HG03175 (cell line): ENCODE measurements at regions not wholly inside any gene's neighbourhood (a gene's known extent, or its start where the extent isn't known, plus 50 kb on each side); places are given as distances from the start of the nearest gene placed in this dataset.
"Not testable (repeated sequence)": the region's sequence is repeated elsewhere in the genome, so short reads cannot be mapped to it uniquely, and the experiment has no call there.

Experiments
- ATAC-seq: cut with Tn5 transposase; IDR thresholded peaks from one replicate; pipeline ENCODE4 v1.9.1; 2021; ENCODE audit warnings: mild to moderate bottlenecking, moderate library complexity; ENCODE audit not compliant: unreplicated experiment

- ATAC-seq, result no peak
These were observed 113.1 kb downstream of the CDCA7 start for GRCh38 chr2:173467751-173468150.

GRCh38 chr2:173468266-173468793 lies 113.7 kb downstream of the CDCA7 start:
- ATAC-seq, result no peak

DNA sequence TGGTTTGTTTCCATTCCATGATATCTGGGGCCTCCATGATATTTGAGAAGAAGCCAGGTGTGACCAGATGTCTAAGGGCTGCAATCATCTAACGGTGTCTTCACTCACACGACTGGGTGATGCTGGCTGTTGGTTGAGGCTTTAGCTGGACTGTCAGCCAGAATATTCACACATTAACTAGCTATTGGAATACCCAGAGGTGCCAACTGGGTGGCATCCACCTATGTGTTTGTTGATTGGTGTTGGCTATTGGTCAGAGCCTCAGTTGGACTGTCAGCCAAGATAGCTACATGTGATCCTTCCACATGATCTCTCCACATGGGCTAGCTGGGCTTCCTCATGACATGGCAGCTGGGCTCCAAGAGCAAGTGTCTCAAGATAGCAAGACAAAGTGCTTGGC lies 117.4 kb downstream of the CDCA7 start:
- no peak for ATAC-seq

GRCh38 chr2:173483137-173483536 lies 128.5 kb downstream of the CDCA7 start:
- ATAC-seq, result no peak

DNA sequence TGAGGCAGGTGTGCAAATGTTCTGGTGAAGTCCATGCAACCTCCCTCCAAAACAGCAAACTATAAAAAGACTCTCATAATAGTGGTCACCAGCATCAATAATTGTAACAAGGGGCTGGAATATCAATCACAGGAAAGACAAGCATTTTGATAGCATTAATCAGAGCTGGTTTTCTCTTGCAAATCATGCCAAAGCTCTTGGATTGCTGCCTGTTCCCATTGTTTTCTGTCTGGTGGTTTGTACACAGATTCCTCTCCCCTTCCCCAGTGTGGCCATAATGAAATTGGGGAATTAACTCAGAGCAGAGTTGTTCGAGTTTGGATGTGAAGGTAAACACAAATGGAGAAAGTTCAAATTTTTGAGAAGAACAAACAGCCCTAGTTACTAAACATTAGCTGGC lies 134.2 kb downstream of the CDCA7 start:
- no peak for ATAC-seq

GRCh38 chr2:173491418-173491817 lies 136.7 kb downstream of the CDCA7 start:
- ATAC-seq, result no peak

DNA sequence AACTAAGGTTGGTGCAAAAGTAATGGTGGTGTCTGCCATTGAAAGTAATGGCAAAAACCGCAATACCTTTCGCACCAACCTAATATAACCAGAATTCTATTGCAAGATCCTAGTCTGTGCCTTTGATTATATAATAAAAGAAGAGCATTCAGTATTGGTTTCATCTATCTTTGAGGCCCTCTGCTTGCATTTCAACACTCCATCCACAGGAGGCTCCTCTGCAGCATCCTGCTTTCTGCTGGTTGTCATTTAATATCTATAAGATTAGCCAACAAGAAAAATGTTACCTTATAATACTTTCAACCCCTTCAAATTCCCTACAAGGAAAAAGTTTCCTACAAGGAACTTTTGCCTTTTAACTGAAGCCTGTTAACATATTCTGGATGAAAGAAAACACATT lies 139.2 kb downstream of the CDCA7 start:
- ATAC-seq, result no peak

DNA sequence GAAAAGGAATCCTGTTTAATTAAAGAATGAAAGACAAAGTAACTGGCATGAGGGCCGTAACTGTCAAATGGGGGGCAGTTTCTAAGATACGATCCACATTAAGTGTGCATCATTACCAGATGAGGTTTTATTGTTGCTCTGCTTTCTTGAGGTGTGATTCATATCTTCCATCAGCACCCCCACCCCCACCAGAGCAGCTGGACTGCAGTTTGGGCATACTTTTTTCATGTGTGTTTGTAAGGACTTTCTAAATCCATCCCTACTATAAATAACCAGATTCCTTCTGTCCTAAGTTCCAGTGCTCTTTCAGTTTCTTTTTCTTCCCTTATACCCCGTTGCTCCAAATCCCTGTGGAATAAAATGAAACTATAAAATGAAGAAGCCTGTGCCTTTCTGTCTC lies 142.1 kb downstream of the CDCA7 start:
- ATAC-seq, result no peak

DNA sequence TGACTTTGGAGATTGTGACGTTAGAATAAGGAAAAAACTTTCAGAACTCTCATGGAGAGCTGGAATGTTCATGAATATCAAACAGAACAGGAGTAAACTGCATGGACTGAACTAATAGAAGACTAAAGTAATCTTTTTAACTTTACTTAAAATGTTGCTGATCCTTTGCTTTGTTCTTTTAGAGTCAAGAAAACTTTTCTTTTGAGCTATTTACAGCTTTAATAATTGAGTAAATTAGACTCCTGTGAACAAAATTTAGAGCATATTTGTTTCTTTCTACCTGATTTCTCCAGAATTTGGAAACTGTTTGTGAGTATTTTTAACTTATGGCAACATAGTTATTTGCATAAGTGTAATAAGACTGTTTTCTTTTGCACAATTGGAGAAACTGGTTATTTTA lies 146.3 kb downstream of the CDCA7 start:
- no peak for ATAC-seq

GRCh38 chr2:173502296-173502695 lies 147.6 kb downstream of the CDCA7 start:
- ATAC-seq, result no peak

GRCh38 chr2:173511357-173511756 lies 156.7 kb downstream of the CDCA7 start:
- no peak for ATAC-seq

GRCh38 chr2:173511942-173512341 lies 157.3 kb downstream of the CDCA7 start:
- no peak for ATAC-seq

DNA sequence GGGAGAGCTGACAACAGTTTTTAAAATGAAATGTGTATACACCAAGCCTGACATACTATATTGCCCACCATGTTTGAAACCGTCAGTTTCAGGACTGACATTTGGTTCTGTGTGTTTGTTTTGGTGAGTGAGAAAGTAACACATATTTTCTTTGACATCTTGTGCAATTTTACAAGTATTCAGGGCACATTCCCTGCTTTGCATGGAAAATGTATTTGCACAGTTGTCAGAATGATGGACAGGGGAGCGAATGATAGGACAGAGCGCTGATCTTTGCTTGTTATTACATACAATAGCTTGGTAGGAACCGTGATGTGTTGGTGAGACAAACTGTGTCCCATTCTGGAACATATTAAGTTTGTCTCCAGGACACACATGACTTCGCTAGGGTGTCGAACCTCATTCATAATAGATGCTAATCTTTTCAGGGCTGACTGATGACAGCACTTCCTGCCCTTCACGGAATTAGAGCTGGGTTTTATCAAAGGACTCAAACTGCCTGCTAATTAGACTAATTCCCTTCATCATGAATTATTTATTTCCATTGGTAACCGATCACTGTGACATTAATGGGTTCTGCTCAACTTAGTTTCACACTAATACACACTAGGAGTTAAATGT lies 158.5 kb downstream of the CDCA7 start:
- no peak for ATAC-seq

- ATAC-seq, result no peak
These were observed 166.2 kb downstream of the CDCA7 start for GRCh38 chr2:173520918-173521317.

GRCh38 chr2:173521450-173522192 lies 166.9 kb downstream of the CDCA7 start:
- no peak for ATAC-seq

GRCh38 chr2:173523497-173523896 lies 168.8 kb downstream of the CDCA7 start:
- no peak for ATAC-seq

DNA sequence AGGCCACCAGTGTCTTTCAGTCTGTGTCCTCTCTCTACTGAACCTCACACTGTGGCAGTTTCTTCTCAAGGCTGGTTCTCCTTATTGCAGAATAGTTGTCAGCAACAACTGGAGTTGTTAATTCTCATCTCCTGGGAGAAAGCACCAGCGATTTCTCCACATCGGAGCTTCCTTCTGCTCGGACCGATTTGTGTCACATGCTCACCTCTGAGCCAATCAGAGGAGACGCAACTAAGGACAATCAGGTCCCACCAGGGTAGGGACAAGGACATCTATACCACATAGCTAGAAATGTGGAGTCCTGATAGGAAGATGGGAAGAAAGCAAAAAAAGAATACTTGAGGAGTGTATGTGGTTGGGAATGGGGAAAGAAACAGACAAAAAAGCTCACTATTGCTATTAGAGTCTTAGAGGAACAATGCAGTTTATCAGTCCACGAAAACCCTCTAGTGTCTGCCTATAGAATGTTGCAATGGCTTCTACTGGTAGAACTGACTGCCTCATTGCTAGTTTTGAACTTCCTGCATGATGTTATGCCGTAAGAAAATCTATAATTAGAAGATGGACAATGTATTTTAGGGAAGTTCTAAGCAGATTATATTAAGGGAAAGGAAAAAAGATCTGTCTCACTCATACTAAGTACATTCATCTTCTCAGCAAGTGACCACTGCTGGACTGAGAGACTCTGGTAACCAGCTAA lies 169.7 kb downstream of the CDCA7 start:
- ATAC-seq, result no peak

GRCh38 chr2:173532732-173533531 lies 178.3 kb downstream of the CDCA7 start:
- ATAC-seq, result not testable (repeated sequence)

DNA sequence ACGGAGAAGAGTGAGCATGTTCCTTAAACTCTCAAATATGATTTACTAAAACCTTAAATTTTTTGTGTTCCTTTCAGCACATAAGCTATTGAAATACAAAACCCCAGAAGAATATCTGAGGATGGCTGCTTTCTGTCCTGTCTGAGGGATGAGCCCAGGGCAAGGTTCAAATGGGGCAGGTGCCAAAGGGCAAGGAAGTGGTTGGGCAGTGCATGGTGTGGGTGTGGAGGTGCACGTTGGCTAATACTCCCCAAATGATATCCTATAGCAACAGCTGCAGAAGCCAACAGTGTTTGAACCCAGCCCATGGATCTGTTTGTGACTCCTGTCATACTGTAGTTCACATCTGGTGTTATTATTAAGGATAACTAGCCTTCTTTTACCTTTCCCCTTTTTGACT lies 183.0 kb downstream of the CDCA7 start:
- no peak for ATAC-seq

DNA sequence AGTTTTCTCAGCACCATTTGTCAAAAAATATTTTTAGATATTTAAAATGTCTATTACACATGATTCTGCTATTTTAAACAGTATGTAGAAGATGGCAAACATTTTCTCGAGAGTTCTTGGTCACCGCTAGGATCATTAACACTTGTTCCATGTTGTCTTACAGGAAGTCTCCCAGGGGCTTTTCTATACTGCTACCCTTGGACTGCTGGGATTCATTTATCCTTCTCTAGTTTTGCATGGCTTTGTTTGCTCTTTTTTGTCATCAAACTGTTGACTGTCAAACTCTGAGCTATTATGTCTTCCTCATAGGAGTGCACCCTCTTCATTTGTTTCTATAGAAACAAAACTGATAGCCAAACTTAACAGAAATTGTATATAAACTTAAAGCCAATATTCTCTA lies 184.9 kb downstream of the CDCA7 start:
- ATAC-seq, result no peak
